KG1 (cell line): ENCODE measurements at regions not wholly inside any gene's neighbourhood (a gene's known extent, or its start where the extent isn't known, plus 50 kb on each side); places are given as distances from the start of the nearest gene placed in this dataset.

Experiments
- DNase-seq: peaks from one replicate; lab custom pipeline; 2025; lab: John Stamatoyannopoulos, UW

DNA sequence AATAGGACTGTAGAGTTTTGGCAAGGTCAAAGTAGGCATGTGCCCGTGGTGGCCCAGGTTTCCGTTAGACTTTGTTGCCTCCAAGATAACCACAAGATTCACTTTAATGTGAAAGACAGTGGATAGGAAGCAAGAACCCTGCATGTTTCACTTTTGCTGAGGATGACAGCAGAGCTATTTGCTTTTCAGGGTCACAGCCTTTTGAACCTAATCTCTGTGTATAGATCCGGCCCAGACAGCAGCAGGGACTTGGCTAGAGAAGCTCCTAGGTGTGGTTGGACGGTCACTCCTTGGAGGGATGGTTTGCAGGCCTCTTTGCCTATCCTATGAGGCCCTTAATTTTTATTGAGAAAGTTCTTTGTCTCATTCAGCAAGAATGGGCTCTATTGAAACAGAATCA is 538.8 kb downstream of the HACE1 start:
- DNase-seq, result no peak

DNA sequence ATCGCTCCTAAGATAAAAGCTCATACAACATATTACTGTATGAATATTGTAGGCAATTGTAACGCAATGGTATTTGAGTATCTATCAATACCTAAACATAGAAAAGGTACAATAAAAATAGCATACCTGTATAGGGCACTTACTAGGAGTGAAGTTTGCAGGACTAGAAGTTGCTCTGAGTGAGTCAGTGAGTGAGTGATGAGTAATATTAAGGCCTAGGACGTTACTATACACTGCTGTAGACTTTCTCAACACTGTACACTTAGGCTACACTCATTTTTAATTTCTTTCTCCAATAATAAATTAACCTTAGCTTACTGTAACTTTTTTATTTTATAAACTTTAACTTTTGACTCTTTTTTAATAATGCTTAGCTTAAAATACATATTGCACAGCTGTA is 546.9 kb downstream of the HACE1 start:
- DNase-seq, result no peak

GRCh38 chr6:104306211-104306610 is 553.5 kb downstream of the HACE1 start:
- no peak for DNase-seq

- no peak for DNase-seq
These were observed 554.5 kb downstream of the HACE1 start for GRCh38 chr6:104305206-104305605.

GRCh38 chr6:104301951-104302350 is 557.8 kb downstream of the HACE1 start:
- no peak for DNase-seq

DNA sequence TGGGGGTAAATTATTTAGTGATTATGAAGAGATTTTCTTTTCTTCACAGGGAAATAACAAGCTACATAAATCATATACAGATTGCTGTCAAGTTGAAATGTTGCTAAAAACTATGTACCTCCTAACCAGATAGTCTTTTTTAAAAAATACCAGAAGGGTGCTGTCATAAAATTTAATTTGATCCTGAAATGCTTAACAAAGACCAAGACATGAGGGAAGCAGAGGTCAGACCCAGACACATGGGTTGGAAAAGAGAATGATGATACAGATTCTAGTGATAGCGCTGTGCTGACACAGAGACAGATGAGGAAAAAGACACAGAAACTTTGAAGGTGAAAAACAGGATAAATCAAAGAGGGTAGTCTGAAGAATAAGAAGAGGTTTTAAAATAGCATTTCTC is 573.1 kb downstream of the HACE1 start:
- DNase-seq, result no peak

- DNase-seq, result no peak
These were observed 574.8 kb downstream of the HACE1 start for GRCh38 chr6:104284872-104285271.

GRCh38 chr6:104282581-104282980 is 577.1 kb downstream of the HACE1 start:
- DNase-seq, result no peak

GRCh38 chr6:104281370-104281769 is 578.3 kb downstream of the HACE1 start:
- DNase-seq, result no peak

GRCh38 chr6:104268389-104268788 is 591.3 kb downstream of the HACE1 start:
- no peak for DNase-seq

- DNase-seq, result no peak
These were observed 592.8 kb downstream of the HACE1 start for GRCh38 chr6:104266922-104267321.

DNA sequence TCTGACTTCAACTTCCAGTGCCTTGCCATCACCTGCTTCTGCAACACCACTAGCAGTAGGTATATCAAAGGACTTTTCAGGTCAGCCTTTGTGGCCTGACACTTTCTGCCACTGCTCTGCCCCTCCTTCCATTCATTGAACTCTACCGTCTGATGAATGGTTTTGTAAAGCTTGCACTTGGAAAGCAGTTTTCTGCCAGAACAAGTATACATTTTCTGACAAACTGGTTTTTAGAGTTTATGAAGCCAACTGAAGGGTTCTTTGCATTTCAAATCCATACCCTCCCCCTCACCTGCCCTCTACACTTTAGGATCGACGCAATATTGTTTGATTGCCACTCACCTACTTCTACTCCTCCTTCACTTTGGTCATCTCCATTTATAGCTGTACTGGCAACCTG is 603.1 kb downstream of the HACE1 start:
- no peak for DNase-seq

- no peak for DNase-seq
These were observed 606.5 kb downstream of the HACE1 start for GRCh38 chr6:104253236-104253635.

DNA sequence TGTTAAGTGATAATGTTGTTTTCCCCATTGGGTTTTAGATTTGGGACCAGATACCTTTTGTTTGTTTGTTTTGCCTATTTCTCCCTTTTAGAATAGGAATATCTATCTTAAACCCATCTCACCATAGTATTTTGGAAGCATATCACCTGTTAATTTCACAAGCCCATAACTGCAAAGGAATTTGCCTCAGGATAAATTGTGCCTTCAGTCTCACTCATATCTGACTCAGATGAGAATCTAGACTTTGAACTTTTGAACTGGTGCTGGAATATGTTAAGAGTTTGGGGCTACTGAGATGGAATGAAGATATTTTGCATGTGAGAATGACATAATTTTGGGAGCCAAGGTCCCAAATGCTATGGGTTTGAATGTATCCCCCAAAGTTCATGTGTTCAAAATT is 607.4 kb downstream of the HACE1 start:
- DNase-seq, result no peak

DNA sequence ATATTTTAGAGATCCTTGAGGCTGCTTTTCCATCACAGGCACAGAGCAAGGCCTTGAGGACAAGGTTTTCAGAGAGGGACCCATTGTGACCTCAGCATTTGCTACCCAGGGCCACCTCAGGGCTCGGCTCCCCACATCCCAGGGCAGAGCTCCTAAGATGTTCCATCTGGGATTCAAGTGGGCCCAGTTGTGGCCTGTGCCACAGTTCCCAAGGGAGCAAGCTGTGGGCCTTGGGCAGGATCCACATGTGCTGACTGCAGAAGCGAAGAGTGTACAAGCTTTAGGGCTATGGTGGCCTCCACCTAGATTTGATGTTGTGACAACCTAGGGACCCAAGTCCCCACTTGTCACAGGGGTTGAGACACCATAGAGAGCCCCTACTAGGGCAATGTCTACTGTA is 608.1 kb downstream of the HACE1 start:
- DNase-seq, result no peak

GRCh38 chr6:104240865-104241264 is 618.9 kb downstream of the HACE1 start:
- no peak for DNase-seq

- no peak for DNase-seq
These were observed 619.7 kb downstream of the HACE1 start for GRCh38 chr6:104239971-104240370.

DNA sequence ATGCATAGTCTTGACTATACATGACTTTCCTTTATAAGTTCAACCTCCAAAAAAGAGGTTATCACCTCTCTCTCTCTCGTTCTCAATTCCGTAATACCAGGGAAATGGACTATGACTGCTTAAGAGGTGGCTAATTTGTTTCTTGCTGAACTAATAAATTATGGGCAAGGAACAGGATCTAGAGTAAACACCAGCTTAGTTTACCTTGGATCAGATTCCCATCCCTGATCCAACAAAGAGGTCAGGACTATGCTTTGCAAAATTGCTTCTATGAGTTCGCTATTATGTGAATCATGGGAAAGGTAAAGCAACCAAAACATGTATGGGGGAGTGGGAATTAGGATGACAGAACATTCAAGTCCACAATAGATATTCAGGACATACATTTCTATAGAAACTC is 630.7 kb downstream of the HACE1 start:
- DNase-seq, result no peak

- no peak for DNase-seq
These were observed 632.2 kb downstream of the HACE1 start for GRCh38 chr6:104227508-104227907.

GRCh38 chr6:104226790-104227446 is 632.8 kb downstream of the HACE1 start:
- no peak for DNase-seq

DNA sequence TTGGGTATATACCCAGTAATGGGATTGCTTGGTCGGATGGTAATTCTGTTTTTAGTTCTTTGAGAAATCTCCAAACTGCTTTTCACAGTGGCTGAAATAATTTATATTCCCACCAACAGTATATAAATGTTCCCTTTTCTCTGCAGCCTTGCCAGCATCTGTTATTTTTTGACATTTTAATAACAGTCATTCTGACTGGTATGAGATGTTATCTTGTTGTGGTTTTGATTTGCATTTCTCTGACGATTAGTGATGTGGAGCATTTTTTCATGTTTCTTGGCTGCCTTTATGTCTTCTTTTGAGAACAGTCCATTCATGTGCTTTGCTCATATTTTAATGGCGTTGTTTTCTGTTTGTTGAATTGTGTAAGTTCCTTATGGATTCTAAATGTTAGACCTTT is 641.6 kb downstream of the HACE1 start:
- no peak for DNase-seq

DNA sequence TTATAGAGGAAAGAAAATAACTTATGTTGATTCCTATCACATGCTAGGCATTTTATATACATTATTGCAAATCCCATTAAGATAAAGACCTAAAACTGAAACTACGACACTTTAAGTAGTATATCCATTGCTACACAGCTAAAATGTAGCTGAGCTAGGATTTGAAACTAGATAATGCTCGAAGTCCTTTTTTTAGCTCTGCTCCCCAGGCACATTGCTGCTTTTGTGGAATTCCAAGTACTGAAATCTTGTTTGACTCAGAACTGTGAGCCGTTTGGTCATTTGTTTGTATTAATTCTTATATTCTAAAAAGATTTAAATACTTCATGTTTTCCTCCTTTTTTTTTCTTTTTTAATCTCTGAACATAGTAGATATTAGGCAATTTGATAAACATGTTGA is 644.8 kb downstream of the HACE1 start:
- no peak for DNase-seq

DNA sequence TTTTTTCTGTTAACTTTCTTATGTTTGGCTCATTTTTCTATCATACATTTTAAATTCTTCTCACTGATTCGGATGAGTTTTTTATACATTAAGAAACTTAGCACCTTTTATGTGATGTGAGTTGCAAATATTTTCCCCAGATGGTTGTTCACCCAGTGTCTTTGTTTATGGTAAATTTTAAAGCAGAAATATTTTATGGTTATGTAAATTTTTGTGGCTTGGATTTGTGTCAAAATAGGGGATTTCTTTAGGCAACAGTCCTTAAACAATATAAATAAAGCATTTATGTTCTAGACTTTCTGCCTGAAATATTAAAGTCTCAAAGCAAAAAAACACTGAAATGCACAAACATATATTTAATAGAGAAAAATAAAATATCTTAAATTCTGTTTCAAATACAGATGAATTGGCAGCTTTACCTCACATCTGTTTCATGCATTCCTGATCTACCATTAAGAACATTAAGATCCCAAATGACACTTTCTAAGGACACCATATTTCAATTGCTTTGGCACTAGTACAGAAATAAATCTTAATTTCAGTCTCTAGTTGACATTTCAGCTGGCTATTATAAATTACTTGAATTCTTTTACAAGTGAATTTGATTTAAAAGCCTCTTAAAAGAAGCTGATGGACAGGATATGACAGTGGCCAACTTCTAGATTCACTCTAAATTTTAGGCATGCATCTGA is 646.6 kb downstream of the HACE1 start:
- no peak for DNase-seq

- no peak for DNase-seq
These were observed 652.1 kb downstream of the HACE1 start for GRCh38 chr6:104207635-104208034.
